Ascending aorta (tissue), 2 donors: ENCODE measurements at regions not wholly inside any gene's neighbourhood (a gene's known extent, or its start where the extent isn't known, plus 50 kb on each side); places are given as distances from the start of the nearest gene placed in this dataset.

ENCODE experiments used
- DNase-seq, 2 donors: peaks; one replicate each; pipeline ENCODE4 v3.0.0-alpha.2; 2019; ENCODE audit warnings: low spot score in 2 of 2
- H3K27ac ChIP-seq, 2 donors: fragments of 200-600 bp; sonication (generic); one replicate each; pipeline ENCODE4 v1.5.1; 2016 to 2017; ENCODE audit warnings: mild to moderate bottlenecking in 1 of 2
- H3K27me3 ChIP-seq: fragments of 200-600 bp; sonication (generic); one replicate; pipeline ENCODE4 v1.5.1; 2017
- H3K36me3 ChIP-seq, 2 donors: fragments of 200-600 bp; sonication (generic); one replicate each; pipeline ENCODE4 v1.5.1; 2016
- H3K4me1 ChIP-seq, 2 donors: fragments of 200-600 bp; sonication (generic); one replicate each; pipeline ENCODE4 v1.5.1; 2016 to 2017; ENCODE audit warnings: mild to moderate bottlenecking in 1 of 2
- H3K4me3 ChIP-seq, 2 donors: fragments of 200-600 bp; sonication (generic); one replicate each; pipeline ENCODE4 v1.5.1; 2016 to 2017; ENCODE audit warnings: mild to moderate bottlenecking in 1 of 2
- H3K9me3 ChIP-seq, 2 donors: fragments of 200-600 bp; sonication (generic); one replicate each; pipeline ENCODE4 v1.5.1; 2016
- intact Hi-C: fragments of 100-400 bp; cut with DNase I; formaldehyde crosslinking; loops from one replicate; pipeline ENCODE4 v1.15.1; 2023
- TF ChIP-seq, protein P1 (sequence below), 3 experiments: fragments of 200-600 bp in 2 of 3; fragments of 450-650 bp in 1 of 3; sonication (generic) in 2 of 3; IDR thresholded peaks; one replicate each; pipeline ENCODE4 v1.5.1; 2016 to 2019; ENCODE audit warnings: antibody characterized with exemption in 3 of 3, mild to moderate bottlenecking in 1 of 3, moderate library complexity in 1 of 3

GRCh38 chr21:32900814-32901213, 124.9 kb upstream of the OLIG2 start:
- no peak for DNase-seq
- intact Hi-C loops = no loop called here
- Histone ChIP-seq H3K27ac (no peak overlapping the region), H3K4me3 (no peak overlapping the region), H3K36me3 (no peaks in the 10 kb centered on the region), H3K9me3 (no peaks in the 10 kb centered on the region), H3K27me3 (no peaks in the 10 kb centered on the region), H3K4me1 (no peaks in the 10 kb centered on the region)
- TF ChIP-seq, protein P1, sequence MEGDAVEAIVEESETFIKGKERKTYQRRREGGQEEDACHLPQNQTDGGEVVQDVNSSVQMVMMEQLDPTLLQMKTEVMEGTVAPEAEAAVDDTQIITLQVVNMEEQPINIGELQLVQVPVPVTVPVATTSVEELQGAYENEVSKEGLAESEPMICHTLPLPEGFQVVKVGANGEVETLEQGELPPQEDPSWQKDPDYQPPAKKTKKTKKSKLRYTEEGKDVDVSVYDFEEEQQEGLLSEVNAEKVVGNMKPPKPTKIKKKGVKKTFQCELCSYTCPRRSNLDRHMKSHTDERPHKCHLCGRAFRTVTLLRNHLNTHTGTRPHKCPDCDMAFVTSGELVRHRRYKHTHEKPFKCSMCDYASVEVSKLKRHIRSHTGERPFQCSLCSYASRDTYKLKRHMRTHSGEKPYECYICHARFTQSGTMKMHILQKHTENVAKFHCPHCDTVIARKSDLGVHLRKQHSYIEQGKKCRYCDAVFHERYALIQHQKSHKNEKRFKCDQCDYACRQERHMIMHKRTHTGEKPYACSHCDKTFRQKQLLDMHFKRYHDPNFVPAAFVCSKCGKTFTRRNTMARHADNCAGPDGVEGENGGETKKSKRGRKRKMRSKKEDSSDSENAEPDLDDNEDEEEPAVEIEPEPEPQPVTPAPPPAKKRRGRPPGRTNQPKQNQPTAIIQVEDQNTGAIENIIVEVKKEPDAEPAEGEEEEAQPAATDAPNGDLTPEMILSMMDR (IDR thresholded peaks at IDR 0.05) = no peak

GRCh38 chr21:32907521-32907920, 118.2 kb upstream of the OLIG2 start:
- H3K36me3 ChIP-seq = no peaks in the 10 kb centered on the region
- no peaks in the 10 kb centered on the region for H3K9me3 ChIP-seq
- no peak for DNase-seq
- intact Hi-C loops = no loop called here
- TF ChIP-seq, protein P1 (IDR thresholded peaks at IDR 0.05) = no peak
- H3K27ac ChIP-seq = no peak overlapping the region
- H3K4me3 ChIP-seq = no peak overlapping the region
- H3K27me3 ChIP-seq = no peaks in the 10 kb centered on the region
- no peaks in the 10 kb centered on the region for H3K4me1 ChIP-seq

DNA sequence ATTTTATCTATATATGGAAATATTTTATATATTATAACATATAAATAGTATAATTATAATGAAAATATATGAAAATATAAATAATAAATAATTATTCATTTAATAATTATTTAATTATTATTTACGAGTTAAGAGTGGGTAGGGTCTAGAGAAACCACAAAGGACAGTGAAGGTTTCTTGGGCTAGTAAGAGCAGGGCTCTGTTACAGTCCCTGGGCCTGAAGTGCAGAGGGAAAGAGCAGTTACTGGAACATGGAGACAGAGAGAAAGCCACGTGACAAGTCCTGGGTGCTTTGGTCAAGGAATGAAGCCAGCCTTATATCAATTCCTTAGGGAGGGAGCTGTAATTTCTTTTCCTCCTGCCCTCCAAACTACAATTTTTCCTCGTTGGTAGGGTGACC, 117.2 kb upstream of the OLIG2 start:
- Histone ChIP-seq H3K4me3 (no peak overlapping the region), H3K4me1 (no peaks in the 10 kb centered on the region), H3K27ac (no peak overlapping the region), H3K9me3 (no peaks in the 10 kb centered on the region), H3K27me3 (no peaks in the 10 kb centered on the region), H3K36me3 (no peaks in the 10 kb centered on the region)
- TF ChIP-seq, protein P1 (IDR thresholded peaks at IDR 0.05) = no peak
- intact Hi-C loops = no loop called here
- no peak for DNase-seq

DNA sequence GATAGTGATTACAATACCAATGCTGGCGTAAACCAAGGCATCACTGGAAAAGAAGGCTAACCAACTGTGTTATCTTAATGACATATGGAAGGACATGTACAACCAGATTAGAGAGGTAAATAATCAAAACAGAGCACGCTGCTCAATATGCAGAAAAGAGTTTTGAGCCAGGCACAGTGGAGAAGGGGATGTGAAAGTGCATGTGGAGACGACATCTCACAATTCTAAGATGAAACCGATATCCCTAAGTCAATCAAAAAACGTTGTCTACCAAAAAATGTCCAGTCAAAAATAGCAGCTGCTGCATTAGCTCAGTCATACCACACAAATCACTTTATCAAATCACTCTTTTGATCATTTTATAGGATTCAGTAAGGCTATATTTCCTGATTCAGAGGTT, 116.3 kb upstream of the OLIG2 start:
- no peaks in the 10 kb centered on the region for H3K36me3 ChIP-seq
- H3K27me3 ChIP-seq = no peaks in the 10 kb centered on the region
- H3K4me3 ChIP-seq = no peak overlapping the region
- intact Hi-C loops = no loop called here
- TF ChIP-seq, protein P1 (IDR thresholded peaks at IDR 0.05) = no peak
- H3K4me1 ChIP-seq = no peaks in the 10 kb centered on the region
- no peak overlapping the region for H3K27ac ChIP-seq
- no peaks in the 10 kb centered on the region for H3K9me3 ChIP-seq
- no peak for DNase-seq

GRCh38 chr21:32914424-32915039, 111.2 kb upstream of the OLIG2 start:
- Histone ChIP-seq H3K27me3 (no peaks in the 10 kb centered on the region), H3K4me3 (no peak overlapping the region), H3K9me3 (no peaks in the 10 kb centered on the region), H3K27ac (no peak overlapping the region), H3K4me1 (peaks cover 0 to 2% of the 10 kb centered on the region in 2 donors), H3K36me3 (no peaks in the 10 kb centered on the region)
- TF ChIP-seq, protein P1 (IDR thresholded peaks at IDR 0.05) = no peak
- DNase-seq = no peak
- intact Hi-C loops = no loop called here

- DNase-seq = no peak
Observed at GRCh38 chr21:32915099-32915498, 110.6 kb upstream of the OLIG2 start.

More at GRCh38 chr21:32915099-32915498, 110.6 kb upstream of the OLIG2 start:
- intact Hi-C loops = no loop called here
- H3K27me3 ChIP-seq = no peaks in the 10 kb centered on the region
- TF ChIP-seq, protein P1 (IDR thresholded peaks at IDR 0.05) = no peak
- H3K4me1 ChIP-seq = peaks cover 0 to 2% of the 10 kb centered on the region in 2 donors
- no peak overlapping the region for H3K27ac ChIP-seq
- no peak overlapping the region for H3K4me3 ChIP-seq
- no peaks in the 10 kb centered on the region for H3K9me3 ChIP-seq
- no peaks in the 10 kb centered on the region for H3K36me3 ChIP-seq
